GM08714 (cell line): ENCODE measurements at regions not wholly inside any gene's neighbourhood (a gene's known extent, or its start where the extent isn't known, plus 50 kb on each side); places are given as distances from the start of the nearest gene placed in this dataset.

ENCODE experiments used
- H3K4me3 ChIP-seq: fragments of 200-500 bp; sonication (Bioruptor generic); 2 replicates; pipeline ENCODE4 v1.5.1; 2014; ENCODE audit warnings: mild to moderate bottlenecking, low read length, inconsistent platforms
- ZNF274 ChIP-seq: IDR thresholded peaks from 2 replicates; pipeline ENCODE4 v1.6.1; 2012; ENCODE audit warnings: mild to moderate bottlenecking, low read depth, low read length

DNA sequence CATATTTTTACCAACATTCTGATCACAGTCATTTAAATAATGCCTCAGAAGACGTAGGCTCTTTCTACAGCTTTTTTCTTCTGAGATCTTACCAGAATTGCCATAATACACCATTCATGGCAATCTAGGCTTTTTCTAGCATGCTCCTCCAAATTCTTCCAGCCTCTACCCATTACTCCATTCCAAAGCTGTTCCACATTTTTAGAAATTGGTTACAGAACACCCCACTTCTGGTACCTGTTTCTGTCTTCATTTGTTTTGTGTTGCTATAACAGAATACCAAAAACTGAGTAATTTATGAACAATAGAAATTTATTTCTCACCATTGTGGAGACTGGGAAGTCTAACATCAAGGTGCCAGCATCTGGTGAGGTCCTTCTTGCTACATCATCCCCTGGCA lies 385.4 kb downstream of the BRINP2 start:
- TF ChIP-seq ZNF274: no peak
- no peak overlapping the region for H3K4me3 ChIP-seq

DNA sequence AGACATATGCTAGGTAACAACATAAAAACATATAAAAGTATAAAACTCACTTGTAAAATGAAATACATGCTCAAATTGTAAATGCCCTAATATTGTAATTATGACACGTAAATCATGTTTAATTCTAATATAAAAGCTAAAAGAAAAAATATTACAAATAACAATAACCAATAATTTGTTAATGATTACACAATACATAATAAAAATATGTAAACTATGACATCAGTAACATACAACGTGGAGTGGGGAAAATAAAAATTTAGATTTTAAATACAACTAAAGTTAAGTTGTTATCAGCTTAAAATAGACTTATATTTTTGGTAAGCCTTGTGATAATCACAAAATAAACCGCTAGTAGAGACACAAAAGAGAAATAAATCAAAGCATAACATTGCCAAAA lies 376.4 kb downstream of the BRINP2 start:
- no peak for TF ChIP-seq ZNF274
- H3K4me3 ChIP-seq: no peak overlapping the region

DNA sequence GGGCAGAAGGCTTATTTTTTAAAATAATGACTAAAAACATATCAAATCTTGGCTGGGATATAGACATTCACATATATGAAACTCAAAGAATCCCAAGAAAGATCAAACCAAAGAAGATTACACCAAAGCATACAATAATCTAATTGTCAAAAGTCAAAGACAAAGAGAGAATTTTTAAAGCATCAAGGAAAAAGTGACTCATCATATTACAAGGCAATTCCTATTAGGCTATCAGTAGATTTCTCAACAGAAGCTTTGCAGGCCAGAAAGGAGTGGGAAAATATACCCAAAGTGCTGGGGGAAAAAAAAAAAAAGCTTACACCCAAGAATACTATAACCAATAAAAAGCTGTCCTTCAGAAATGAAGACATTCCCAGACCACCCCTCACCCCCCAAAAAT lies 375.6 kb downstream of the BRINP2 start:
- no peak for TF ChIP-seq ZNF274
- no peak overlapping the region for H3K4me3 ChIP-seq

DNA sequence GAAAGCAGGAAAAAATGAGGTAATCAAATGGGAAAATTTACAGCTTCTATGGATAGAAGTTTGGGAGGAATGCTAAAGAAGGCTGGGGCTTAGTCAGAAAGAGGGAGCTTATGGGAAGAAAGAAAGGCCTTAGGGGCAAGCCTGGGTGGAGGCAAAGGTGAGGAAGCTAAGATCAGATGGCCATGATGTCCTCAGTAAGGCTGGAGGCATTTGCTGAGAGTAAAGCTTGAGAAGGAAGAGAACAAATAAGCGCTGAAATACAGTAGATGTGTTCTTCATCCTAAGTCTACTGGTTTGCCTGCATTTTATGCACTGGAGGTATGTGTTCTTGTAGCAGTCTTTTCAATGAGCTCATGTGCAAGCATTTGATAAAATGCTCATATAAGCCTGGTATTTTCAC lies 355.4 kb downstream of the BRINP2 start:
- no peak for TF ChIP-seq ZNF274
- no peak overlapping the region for H3K4me3 ChIP-seq

DNA sequence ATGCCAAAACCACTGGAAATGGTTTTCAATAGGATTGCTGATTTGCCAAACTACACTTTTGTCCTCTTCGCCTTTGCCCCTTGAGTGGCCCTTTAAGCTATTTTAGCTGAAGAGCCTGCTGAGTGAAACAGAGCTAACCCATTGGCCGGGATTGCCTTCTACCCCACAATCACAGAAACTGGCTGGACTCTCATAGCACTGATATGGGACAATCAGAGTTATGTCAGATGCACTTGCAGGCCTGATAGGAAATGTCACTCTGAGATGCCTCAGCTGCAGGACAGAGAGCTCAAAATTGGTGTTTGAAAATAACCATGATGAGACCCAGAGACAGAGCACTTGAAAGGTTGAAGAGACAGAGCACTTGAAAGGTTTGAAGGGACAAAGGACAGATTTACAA lies 354.4 kb downstream of the BRINP2 start:
- no peak for TF ChIP-seq ZNF274
- H3K4me3 ChIP-seq: no peak overlapping the region

DNA sequence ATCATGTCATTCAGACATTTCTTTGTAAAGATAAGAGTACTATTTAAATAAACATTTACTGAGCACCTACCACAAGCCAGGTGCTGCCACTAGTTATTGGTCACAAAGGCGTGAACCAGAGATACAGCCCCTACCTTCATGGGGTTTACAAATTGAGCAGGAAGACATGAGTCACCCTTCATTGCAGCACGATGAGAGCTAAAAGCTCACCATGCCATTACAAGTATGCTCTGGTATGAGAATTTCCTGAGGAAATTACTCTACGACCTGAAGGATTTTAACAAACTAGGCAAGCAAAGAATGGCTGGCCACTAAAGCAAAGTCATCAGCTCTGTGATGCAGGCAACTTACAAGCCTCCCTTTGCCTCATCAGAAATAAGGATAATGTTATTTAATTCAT lies 346.8 kb downstream of the BRINP2 start:
- no peak overlapping the region for H3K4me3 ChIP-seq
- no peak for TF ChIP-seq ZNF274

DNA sequence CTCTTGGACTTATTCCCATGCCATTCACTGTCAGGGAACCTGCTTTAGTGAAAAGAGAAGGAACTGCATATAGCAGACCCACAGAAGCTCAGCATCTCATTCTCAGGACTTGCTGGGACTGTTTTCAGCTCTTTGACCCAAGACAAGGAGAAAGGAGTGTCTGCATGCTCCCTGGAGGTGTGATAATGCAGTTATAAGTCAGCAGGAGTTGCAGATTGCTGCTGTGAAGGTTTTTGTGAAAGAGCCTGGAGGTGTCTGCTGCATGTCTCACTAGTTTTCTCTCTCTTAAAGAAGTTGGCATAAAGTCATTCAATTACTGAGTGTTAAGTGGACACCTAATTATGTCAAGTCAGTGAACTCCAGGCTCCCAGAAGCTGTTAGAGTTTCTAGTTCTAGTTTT lies 343.4 kb downstream of the BRINP2 start:
- H3K4me3 ChIP-seq: no peak overlapping the region
- no peak for TF ChIP-seq ZNF274

DNA sequence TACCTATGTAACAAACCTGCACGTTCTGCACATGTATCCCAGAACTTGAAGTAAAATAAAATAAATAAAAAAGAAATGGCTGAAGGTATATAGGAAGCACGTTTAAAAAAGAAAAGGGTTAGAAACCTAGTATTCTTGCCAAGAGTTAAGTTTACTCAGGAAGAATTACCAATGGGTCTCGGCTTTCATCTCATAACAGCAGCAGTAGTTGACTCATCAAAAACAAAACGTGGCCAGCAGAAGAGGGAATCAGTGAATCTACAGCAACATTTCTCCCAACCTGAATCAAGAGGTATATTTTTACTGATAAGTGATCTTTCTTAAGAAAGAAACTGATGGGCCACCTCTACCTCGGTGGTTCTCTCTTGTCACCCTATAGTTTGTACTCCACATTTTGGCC lies 340.3 kb downstream of the BRINP2 start:
- TF ChIP-seq ZNF274: no peak
- no peak overlapping the region for H3K4me3 ChIP-seq

DNA sequence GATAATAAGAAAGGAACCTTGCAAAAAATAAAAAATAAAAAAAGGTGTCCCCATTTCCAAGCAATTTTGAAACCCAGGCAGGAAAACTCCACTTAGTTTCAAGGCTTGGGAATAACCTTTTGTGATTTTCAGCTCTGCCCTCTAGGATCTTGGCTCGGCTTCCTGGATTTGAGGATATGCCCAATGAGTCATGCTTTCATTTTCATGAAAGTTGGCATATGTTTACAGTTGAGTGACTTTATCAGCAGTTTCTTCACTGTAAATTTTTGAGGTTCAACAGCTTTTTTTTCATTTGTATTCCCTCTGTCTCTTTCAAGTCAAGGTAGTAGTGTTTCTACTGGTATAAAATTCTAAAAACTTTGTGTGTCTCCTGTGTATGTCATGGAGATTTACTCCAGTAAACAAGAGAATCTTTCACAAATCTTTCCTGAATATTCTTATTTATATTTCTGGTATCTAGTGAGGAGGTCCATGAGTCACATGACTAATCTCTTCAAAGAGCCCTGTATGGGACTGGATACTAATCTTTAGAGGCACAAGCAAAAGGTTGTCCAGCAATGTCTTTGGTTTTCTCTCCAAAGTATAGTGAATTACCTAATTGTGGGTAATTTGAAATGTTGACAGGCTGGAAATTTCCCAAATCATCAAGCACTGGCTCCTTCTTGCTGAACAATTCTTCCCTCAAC lies 335.3 kb downstream of the BRINP2 start:
- no peak overlapping the region for H3K4me3 ChIP-seq
- no peak for TF ChIP-seq ZNF274

DNA sequence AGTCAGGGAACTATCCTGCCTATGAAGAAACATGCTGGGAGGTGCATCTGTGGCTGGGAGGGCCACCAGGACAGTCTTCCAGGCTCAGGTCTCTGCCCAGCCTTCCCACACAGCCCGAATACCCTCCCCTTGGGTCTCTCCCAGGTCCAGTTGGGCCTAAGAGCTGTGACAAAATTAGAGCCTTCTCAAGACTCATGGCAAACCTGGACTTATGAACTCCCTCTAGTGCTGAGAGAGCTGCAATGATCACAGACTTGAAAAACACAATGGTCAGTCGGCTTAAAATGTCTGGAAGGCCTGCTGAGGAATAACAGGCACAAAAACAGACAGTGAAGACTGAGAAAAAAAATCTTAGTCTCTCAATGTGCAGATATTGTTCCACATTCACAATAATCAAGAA lies 325.1 kb downstream of the BRINP2 start:
- no peak overlapping the region for H3K4me3 ChIP-seq

DNA sequence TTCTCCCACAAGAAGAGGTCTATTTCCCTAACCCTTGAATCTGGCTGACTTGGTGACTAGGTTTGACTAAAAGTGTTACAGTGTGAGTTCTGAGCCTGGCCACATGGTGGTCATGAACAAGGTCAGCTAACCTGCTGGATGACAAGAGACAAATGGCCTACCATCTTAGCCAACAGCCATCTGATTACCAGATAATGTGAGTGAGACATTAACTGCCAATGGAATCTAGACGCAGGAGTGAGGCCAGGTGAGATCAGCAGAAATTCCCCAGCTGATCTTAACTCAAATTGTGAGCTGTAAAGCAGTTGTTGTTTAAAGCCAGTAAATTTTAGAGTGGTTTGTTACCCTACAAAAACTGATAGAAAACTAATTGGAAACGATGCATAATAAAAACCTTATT lies 320.0 kb downstream of the BRINP2 start:
- TF ChIP-seq ZNF274: no peak
- no peak overlapping the region for H3K4me3 ChIP-seq

More for the DNA sequence above, 325.1 kb downstream of the BRINP2 start:
- no peak for TF ChIP-seq ZNF274

DNA sequence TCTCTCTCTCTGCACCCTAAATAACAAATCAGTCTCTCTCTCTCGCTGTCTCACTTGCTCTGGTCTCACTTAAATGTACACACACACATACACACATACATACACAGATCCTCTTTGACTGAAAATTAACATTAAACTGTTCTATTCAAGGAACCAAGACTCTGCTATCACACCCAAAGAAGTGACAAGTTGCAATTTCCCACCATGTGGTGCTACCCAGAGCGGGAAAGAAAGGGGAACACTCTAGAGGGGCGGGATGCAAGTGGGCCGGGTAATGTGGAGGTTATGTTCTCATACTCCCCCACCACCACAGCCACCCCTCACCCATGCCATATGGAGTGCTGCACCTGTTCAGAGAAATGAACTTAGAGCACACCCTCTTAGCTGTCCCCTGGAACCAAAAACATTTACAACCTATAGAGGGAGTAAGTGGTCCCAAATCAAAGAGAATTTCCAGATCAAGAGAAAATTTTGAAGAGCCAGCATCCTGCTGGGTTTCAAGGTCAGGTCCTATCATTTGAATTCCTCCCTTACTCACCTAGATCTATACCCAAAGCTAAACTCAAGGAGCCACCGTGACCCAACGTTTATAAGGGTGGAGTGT lies 319.4 kb downstream of the BRINP2 start:
- H3K4me3 ChIP-seq: no peak overlapping the region

DNA sequence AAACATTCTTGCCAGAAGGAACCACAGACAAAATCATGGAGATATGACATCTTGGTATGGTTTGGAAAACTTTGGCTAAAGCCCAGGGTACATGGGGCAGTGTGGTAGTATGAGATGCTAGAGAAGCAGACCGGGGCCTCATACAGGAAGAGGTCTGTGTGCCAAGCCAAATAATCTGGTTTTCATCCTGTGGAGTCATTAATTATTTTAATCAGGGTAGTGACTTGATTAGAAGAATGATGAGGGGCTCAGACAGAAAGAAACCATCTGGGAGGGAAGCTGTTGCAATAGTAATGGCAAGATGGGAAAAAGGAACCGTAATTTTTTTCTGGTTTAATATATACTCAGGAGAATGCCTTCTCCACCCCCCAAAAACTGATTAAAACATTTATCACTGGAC lies 318.0 kb downstream of the BRINP2 start:
- no peak overlapping the region for H3K4me3 ChIP-seq
- no peak for TF ChIP-seq ZNF274

More for the DNA sequence above, 319.4 kb downstream of the BRINP2 start:
- no peak for TF ChIP-seq ZNF274

DNA sequence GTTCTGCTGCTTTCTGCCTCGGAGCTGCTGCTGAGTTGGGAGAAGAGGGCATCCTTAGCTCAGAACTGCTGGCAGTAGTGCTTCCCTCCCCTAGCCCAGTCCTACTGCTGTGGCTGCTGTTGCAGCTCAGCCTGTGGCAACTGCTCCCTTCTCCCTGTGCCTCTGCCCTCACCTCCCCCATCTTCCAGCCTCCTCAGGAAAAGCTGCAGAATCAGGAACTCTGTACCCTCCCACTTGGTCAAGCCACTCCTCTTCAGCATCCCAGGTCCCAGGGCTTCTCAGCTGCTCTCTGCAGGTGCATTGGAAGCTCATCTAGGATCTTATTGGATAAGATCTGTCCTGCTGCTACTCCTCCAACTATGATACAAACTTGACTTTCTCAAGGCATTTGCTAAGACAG lies 316.7 kb downstream of the BRINP2 start:
- no peak for TF ChIP-seq ZNF274
- H3K4me3 ChIP-seq: no peak overlapping the region

DNA sequence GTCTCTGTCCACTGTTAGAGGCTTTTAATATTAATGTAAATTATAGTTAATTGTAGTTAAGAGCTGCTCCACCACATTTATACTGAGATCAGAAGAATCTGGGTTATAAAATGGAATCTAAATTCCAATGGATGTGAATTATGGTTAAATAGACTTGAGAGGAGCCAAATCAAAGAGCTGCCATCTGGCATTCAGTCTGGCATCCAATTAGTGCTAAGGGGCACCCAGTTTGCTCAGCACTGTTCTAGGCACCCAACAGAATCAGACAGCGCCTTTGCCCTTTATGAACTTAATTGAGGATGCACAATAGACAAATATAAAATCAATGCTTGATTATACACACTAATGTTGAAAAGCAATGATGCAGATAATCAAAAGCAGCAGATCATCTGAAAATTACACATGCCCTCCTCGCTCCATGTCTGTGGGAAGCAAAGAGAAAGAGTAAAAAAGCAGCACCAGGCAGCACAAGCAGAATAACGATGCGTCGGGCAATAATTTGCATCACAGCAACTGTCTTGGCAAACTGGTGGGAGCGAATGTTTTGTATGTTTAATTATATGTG lies 310.1 kb downstream of the BRINP2 start:
- TF ChIP-seq ZNF274: no peak

DNA sequence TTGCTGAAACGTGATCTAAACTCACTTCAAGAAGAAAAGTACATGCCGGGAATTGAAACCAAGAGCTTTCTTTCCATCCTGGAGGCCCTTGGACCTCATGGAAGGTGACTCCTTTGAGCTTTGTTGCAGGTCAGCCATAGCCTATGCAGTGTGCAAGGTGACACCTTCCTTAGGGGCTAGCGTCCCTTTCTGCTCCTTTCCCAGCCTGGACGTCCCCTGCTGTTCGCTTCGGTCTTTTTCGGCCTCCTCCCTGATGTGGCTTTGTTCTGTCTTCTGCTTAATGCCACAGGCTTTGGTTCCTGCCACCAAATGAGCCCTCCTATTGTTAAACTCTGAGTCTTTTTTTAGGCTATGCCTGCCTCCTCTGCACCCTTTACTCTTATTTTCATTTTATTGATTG lies 308.8 kb downstream of the BRINP2 start:
- TF ChIP-seq ZNF274: no peak
- H3K4me3 ChIP-seq: no peak overlapping the region

More for the DNA sequence above, 310.1 kb downstream of the BRINP2 start:
- no peak overlapping the region for H3K4me3 ChIP-seq

DNA sequence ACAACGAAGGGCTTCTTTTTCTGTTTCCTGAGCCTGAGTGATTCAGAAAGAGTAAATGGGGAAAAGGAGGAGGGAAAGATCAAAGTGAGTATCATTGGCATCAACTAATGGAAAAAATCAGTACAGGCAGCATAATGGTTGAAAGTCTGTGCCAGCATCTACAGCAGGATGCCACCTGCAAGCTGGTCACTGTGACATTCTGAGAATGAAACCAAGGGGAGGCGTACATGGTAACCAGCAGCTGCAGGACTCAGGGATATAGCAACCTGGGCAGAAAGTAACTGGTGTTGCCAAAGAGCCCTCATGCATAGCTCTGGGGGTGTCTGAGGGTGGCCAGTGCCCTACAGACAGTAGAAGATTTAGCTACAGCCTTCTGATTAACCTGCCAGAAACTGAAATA lies 305.9 kb downstream of the BRINP2 start:
- TF ChIP-seq ZNF274: no peak
- H3K4me3 ChIP-seq: no peak overlapping the region
